Gastroesophageal sphincter (tissue), 4 donors: ENCODE measurements at regions not wholly inside any gene's neighbourhood (a gene's known extent, or its start where the extent isn't known, plus 50 kb on each side); places are given as distances from the start of the nearest gene placed in this dataset.

Experiments used
- ATAC-seq: fragments of 150-250 bp; one replicate; pipeline ENCODE4 v1.9.1; 2016; ENCODE audit warnings: mild to moderate bottlenecking, moderate library complexity
- H3K27ac ChIP-seq, 4 donors: fragments of 200-600 bp; sonication (generic) in 3 of 4; 1 replicate in 3 of 4; 2 replicates in 1 of 4; pipeline ENCODE4 v1.5.1; 2016 to 2019
- H3K27me3 ChIP-seq: fragments of 200-600 bp; sonication (generic); one replicate; pipeline ENCODE4 v1.5.1; 2019
- H3K36me3 ChIP-seq, 2 donors: fragments of 200-600 bp; sonication (generic); one replicate each; pipeline ENCODE4 v1.5.1; 2019; ENCODE audit warnings: control low read depth in 1 of 2
- H3K4me1 ChIP-seq, 3 donors: fragments of 200-600 bp; sonication (generic); 1 replicate in 2 of 3; 2 replicates in 1 of 3; pipeline ENCODE4 v1.5.1; 2016 to 2019; ENCODE audit warnings: control low read depth in 2 of 3
- H3K4me3 ChIP-seq, 2 donors: fragments of 200-600 bp; sonication (generic); one replicate each; pipeline ENCODE4 v1.5.1; 2019; ENCODE audit warnings: mild to moderate bottlenecking in 1 of 2, moderate library complexity in 1 of 2
- H3K9me3 ChIP-seq, 3 donors: fragments of 200-600 bp; sonication (generic); one replicate each; pipeline ENCODE4 v1.5.1; 2017 to 2019; ENCODE audit warnings: control low read depth in 2 of 3
- CTCF ChIP-seq, 4 experiments: fragments of 200-600 bp in 2 of 4; fragments of 450-650 bp in 2 of 4; sonication (generic) in 1 of 4; IDR thresholded peaks; one replicate each; pipeline ENCODE4 v1.5.1; 2017 to 2019; ENCODE audit warnings: antibody characterized with exemption in 4 of 4, mild to moderate bottlenecking in 2 of 4, moderate library complexity in 2 of 4
- EP300 ChIP-seq: sonication (generic); formaldehyde crosslinking; IDR thresholded peaks from one replicate; pipeline ENCODE4 v1.6.1; 2017; ENCODE audit warnings: antibody characterized with exemption, mild to moderate bottlenecking
- POLR2A ChIP-seq, 2 donors: fragments of 450-650 bp; IDR thresholded peaks; one replicate each; pipeline ENCODE4 v1.6.1; 2017; ENCODE audit warnings: antibody characterized with exemption in 2 of 2, mild to moderate bottlenecking in 2 of 2, moderate library complexity in 1 of 2
- POLR2AphosphoS5 ChIP-seq: sonication (generic); formaldehyde crosslinking; IDR thresholded peaks from one replicate; pipeline ENCODE4 v1.6.1; 2017; ENCODE audit warnings: antibody characterized with exemption
- WGBS, 2 donors: methylation state at CpG; one replicate each; pipeline ENCODE4 v1.1.5; 2018; ENCODE audit warnings: low coverage in 1 of 2; 5-methylcytosine and 5-hydroxymethylcytosine counted together

- Histone ChIP-seq H3K9me3 (no peaks in the 10 kb centered on the region), H3K4me3 (no peak overlapping the region), H3K27me3 (peaks cover 33% of the 10 kb centered on the region), H3K4me1 (peaks cover 0 to 14% (median 0%) of the 10 kb centered on the region in 3 donors), H3K36me3 (peaks cover 0 to under 1% of the 10 kb centered on the region in 2 donors), H3K27ac (no peak overlapping the region)
- TF ChIP-seq CTCF (IDR thresholded peaks at IDR 0.05) (no peak), EP300 (no peak), POLR2AphosphoS5 (no peak), POLR2A (IDR thresholded peaks at IDR 0.05) (no peak)
- WGBS, 2 donors: 63 to 74% methylated on average over 8 to 9 of the region's 10 CpGs
- no peak for ATAC-seq
Measured at GRCh38 chr5:1944408-1944807, 61.7 kb upstream of the IRX4 start.

GRCh38 chr5:1943481-1943880, 60.8 kb upstream of the IRX4 start:
- no peaks in the 10 kb centered on the region for H3K9me3 ChIP-seq
- H3K4me3 ChIP-seq: no peak overlapping the region
- no peak for ATAC-seq
- H3K4me1 ChIP-seq: peaks cover 0 to 5% (median 0%) of the 10 kb centered on the region in 3 donors
- H3K36me3 ChIP-seq: peaks cover 0 to 5% of the 10 kb centered on the region in 2 donors
- no peak overlapping the region for H3K27ac ChIP-seq
- H3K27me3 ChIP-seq: peaks cover 24% of the 10 kb centered on the region
- 79% methylated on average over 5 to 8 of the region's 11 CpGs for whole genome bisulfite sequencing, 2 donors
- TF ChIP-seq POLR2A (IDR thresholded peaks at IDR 0.05) (no peak), EP300 (no peak), POLR2AphosphoS5 (no peak), CTCF (IDR thresholded peaks at IDR 0.05) (no peak)

- Histone ChIP-seq H3K27me3 (peaks cover 24% of the 10 kb centered on the region), H3K4me1 (no peaks in the 10 kb centered on the region), H3K36me3 (peaks cover 0 to 5% of the 10 kb centered on the region in 2 donors), H3K27ac (no peak overlapping the region), H3K4me3 (no peak overlapping the region), H3K9me3 (peaks cover 0 to 4% (median 0%) of the 10 kb centered on the region in 3 donors)
- 84 to 92% methylated on average over 5 of the region's 5 CpGs for WGBS, 2 donors
- TF ChIP-seq POLR2A (IDR thresholded peaks at IDR 0.05) (no peak), EP300 (no peak), CTCF (IDR thresholded peaks at IDR 0.05) (no peak), POLR2AphosphoS5 (no peak)
- ATAC-seq: no peak
Measured at GRCh38 chr5:1942630-1943029, 59.9 kb upstream of the IRX4 start.

GRCh38 chr5:1942158-1942557, 59.4 kb upstream of the IRX4 start:
- H3K4me1 ChIP-seq: no peaks in the 10 kb centered on the region
- no peak overlapping the region for H3K27ac ChIP-seq
- H3K4me3 ChIP-seq: no peak overlapping the region
- peaks cover 0 to 8% (median 0%) of the 10 kb centered on the region in 3 donors for H3K9me3 ChIP-seq
- peaks cover 24% of the 10 kb centered on the region for H3K27me3 ChIP-seq
- ATAC-seq: no peak
- WGBS, 2 donors: 100% methylated on average over 1 of the region's 1 CpG; no CpG with 5 or more reads in 1 of the 2 donors
- peaks cover 0 to 5% of the 10 kb centered on the region in 2 donors for H3K36me3 ChIP-seq
- no peak for TF ChIP-seq POLR2A (IDR thresholded peaks at IDR 0.05)
- TF ChIP-seq CTCF (IDR thresholded peaks at IDR 0.05): no peak
- TF ChIP-seq POLR2AphosphoS5: no peak
- no peak for TF ChIP-seq EP300

- no peak for TF ChIP-seq CTCF (IDR thresholded peaks at IDR 0.05)
- no peak for TF ChIP-seq POLR2A (IDR thresholded peaks at IDR 0.05)
- no peak for TF ChIP-seq EP300
- no peak for TF ChIP-seq POLR2AphosphoS5
- 87 to 93% methylated on average over 2 of the region's 6 CpGs for WGBS, 2 donors
- Histone ChIP-seq H3K27me3 (peaks cover 6% of the 10 kb centered on the region), H3K9me3 (peaks cover 0 to 8% (median 0%) of the 10 kb centered on the region in 3 donors), H3K36me3 (peaks cover 0 to 14% of the 10 kb centered on the region in 2 donors), H3K27ac (no peak overlapping the region), H3K4me1 (no peaks in the 10 kb centered on the region), H3K4me3 (no peak overlapping the region)
- no peak for ATAC-seq
Measured at GRCh38 chr5:1939256-1939655, 56.5 kb upstream of the IRX4 start.
